CD4-positive, alpha-beta T cell (primary cell): ENCODE measurements at regions not wholly inside any gene's neighbourhood (a gene's known extent, or its start where the extent isn't known, plus 50 kb on each side); places are given as distances from the start of the nearest gene placed in this dataset.
A peak's percentile ranks its signal among the peaks of the same experiment; 100 is the strongest.
"Not testable (repeated sequence)": the region's sequence is repeated elsewhere in the genome, so short reads cannot be mapped to it uniquely, and the experiment has no call there.

ENCODE experiments used
- ATAC-seq: fragments of 200-7000 bp; cut with Tn5 transposase; one replicate; pipeline ENCODE4 v1.10.0; 2022; ENCODE audit warnings: mild to moderate bottlenecking; ENCODE audit not compliant: poor library complexity
- CTCF ChIA-PET: fragments of 350-600 bp; sonication (Branson Sonifier 250); formaldehyde crosslinking; loops from one replicate; lab custom pipeline; 2021; ENCODE audit warnings: antibody characterized with exemption, inconsistent platforms; lab: Charles Lee
- POLR2A ChIA-PET: fragments of 350-600 bp; sonication (Branson Sonifier 250); formaldehyde crosslinking; loops from one replicate; lab custom pipeline; 2021; ENCODE audit warnings: antibody characterized with exemption, inconsistent platforms; lab: Charles Lee
- DNase-seq, 14 experiments: peaks; one replicate each; pipeline ENCODE4 v3.0.0-alpha.2; 2013 to 2020; ENCODE audit warnings: mixed read lengths in 2 of 14
- H3K27ac ChIP-seq, 2 donors: one replicate each; pipeline versions ENCODE4 v1.5.1 to v1.7.0; 2013; ENCODE audit warnings: low read length in 2 of 2, low read depth in 1 of 2, mild to moderate bottlenecking in 1 of 2
- H3K27me3 ChIP-seq, 2 experiments: 1 replicate in 1 of 2; 2 replicates in 1 of 2; pipeline versions ENCODE4 v1.6.1 to v1.7.0; 2013; ENCODE audit warnings: low read length in 2 of 2, control low read depth in 1 of 2, mild to moderate bottlenecking in 1 of 2, moderate library complexity in 1 of 2; ENCODE audit not compliant: insufficient read depth in 2 of 2, control insufficient read depth in 1 of 2
- H3K36me3 ChIP-seq: one replicate; pipeline ENCODE4 v1.6.1; 2013; ENCODE audit warnings: low read length, control low read depth; ENCODE audit not compliant: insufficient read depth
- H3K4me1 ChIP-seq: one replicate; pipeline ENCODE4 v1.6.1; 2013; ENCODE audit warnings: low read length, control low read depth; ENCODE audit not compliant: insufficient read depth
- H3K4me3 ChIP-seq: one replicate; pipeline ENCODE4 v1.5.1; 2013; ENCODE audit warnings: mild to moderate bottlenecking, low read length, moderate library complexity
- H3K9me3 ChIP-seq, 2 experiments: 1 replicate in 1 of 2; 2 replicates in 1 of 2; pipeline versions ENCODE4 v1.6.1 to v1.7.0; 2013; ENCODE audit warnings: low read length in 2 of 2, mild to moderate bottlenecking in 2 of 2, control low read depth in 1 of 2, moderate library complexity in 1 of 2; ENCODE audit not compliant: control insufficient read depth in 1 of 2, insufficient read depth in 1 of 2
- H3K27ac Mint-ChIP-seq: one replicate; pipeline ENCODE4 v1.8.0; 2020; ENCODE audit warnings: mixed read lengths
- H3K27me3 Mint-ChIP-seq: one replicate; pipeline ENCODE4 v1.8.0; 2021; ENCODE audit warnings: mixed read lengths
- H3K36me3 Mint-ChIP-seq: one replicate; pipeline ENCODE4 v1.8.0; 2021; ENCODE audit warnings: low read depth, mixed read lengths
- H3K4me1 Mint-ChIP-seq: one replicate; pipeline ENCODE4 v1.8.0; 2021; ENCODE audit warnings: low read depth, mixed read lengths
- H3K4me3 Mint-ChIP-seq: one replicate; pipeline ENCODE4 v1.8.0; 2020; ENCODE audit warnings: mild to moderate bottlenecking, mixed read lengths
- H3K9me3 Mint-ChIP-seq: one replicate; pipeline ENCODE4 v1.8.0; 2020; ENCODE audit warnings: mixed read lengths
- intact Hi-C, 2 experiments: fragments of 100-400 bp; cut with DNase I in 1 of 2; cut with micrococcal nuclease in 1 of 2; formaldehyde crosslinking; loops; one replicate each; pipeline versions ENCODE4 v1.15.1 to v1.9.0; 2023 to 2025; cut with DNase I, micrococcal nuclease

GRCh38 chr2:87639801-87640440 lies 108.0 kb upstream of the PLGLB2 start:
- DNase-seq, CTCF ChIA-PET, H3K27ac ChIP-seq, H3K4me1 Mint-ChIP-seq, H3K27me3 ChIP-seq, intact Hi-C loops, H3K4me3 Mint-ChIP-seq, H3K27me3 Mint-ChIP-seq, H3K4me3 ChIP-seq, POLR2A ChIA-PET, H3K36me3 Mint-ChIP-seq, H3K27ac Mint-ChIP-seq, ATAC-seq, H3K9me3 ChIP-seq, H3K9me3 Mint-ChIP-seq, H3K36me3 ChIP-seq, H3K4me1 ChIP-seq: not testable (repeated sequence)

- H3K9me3 Mint-ChIP-seq, CTCF ChIA-PET, H3K27ac ChIP-seq, H3K27me3 Mint-ChIP-seq, H3K4me1 Mint-ChIP-seq, ATAC-seq, H3K36me3 ChIP-seq, POLR2A ChIA-PET, intact Hi-C loops, H3K4me3 ChIP-seq, H3K27ac Mint-ChIP-seq, H3K9me3 ChIP-seq, H3K36me3 Mint-ChIP-seq, H3K4me1 ChIP-seq, H3K4me3 Mint-ChIP-seq, DNase-seq, H3K27me3 ChIP-seq: not testable (repeated sequence)
These were observed 106.8 kb upstream of the PLGLB2 start for GRCh38 chr2:87640961-87641563.

- H3K4me1 Mint-ChIP-seq, intact Hi-C loops, H3K4me1 ChIP-seq, H3K36me3 ChIP-seq, H3K36me3 Mint-ChIP-seq, H3K27me3 ChIP-seq, H3K4me3 Mint-ChIP-seq, H3K27ac Mint-ChIP-seq, H3K9me3 ChIP-seq, H3K9me3 Mint-ChIP-seq, CTCF ChIA-PET, H3K27ac ChIP-seq, H3K4me3 ChIP-seq, DNase-seq, ATAC-seq, POLR2A ChIA-PET, H3K27me3 Mint-ChIP-seq: not testable (repeated sequence)
These were observed 104.7 kb upstream of the PLGLB2 start for GRCh38 chr2:87643165-87643564.

- H3K4me1 ChIP-seq, H3K36me3 Mint-ChIP-seq, H3K4me3 Mint-ChIP-seq, H3K27me3 ChIP-seq, POLR2A ChIA-PET, H3K4me3 ChIP-seq, H3K27ac ChIP-seq, H3K36me3 ChIP-seq, H3K27me3 Mint-ChIP-seq, H3K4me1 Mint-ChIP-seq, H3K9me3 ChIP-seq, intact Hi-C loops, H3K9me3 Mint-ChIP-seq, CTCF ChIA-PET, ATAC-seq, H3K27ac Mint-ChIP-seq: not testable (repeated sequence)
- DNase-seq, result peak in 2 of 14 experiments; percentile 8 to 18
These were observed 100.0 kb upstream of the PLGLB2 start for GRCh38 chr2:87647737-87648498.

GRCh38 chr2:87648815-87649214 lies 99.1 kb upstream of the PLGLB2 start:
- POLR2A ChIA-PET, H3K36me3 ChIP-seq, H3K4me3 ChIP-seq, H3K27ac Mint-ChIP-seq, ATAC-seq, H3K27ac ChIP-seq, H3K9me3 ChIP-seq, H3K4me1 Mint-ChIP-seq, H3K27me3 Mint-ChIP-seq, H3K4me1 ChIP-seq, H3K36me3 Mint-ChIP-seq, H3K9me3 Mint-ChIP-seq, H3K27me3 ChIP-seq, CTCF ChIA-PET, DNase-seq, intact Hi-C loops, H3K4me3 Mint-ChIP-seq: not testable (repeated sequence)

GRCh38 chr2:87649871-87650270 lies 98.0 kb upstream of the PLGLB2 start:
- POLR2A ChIA-PET, H3K4me1 Mint-ChIP-seq, H3K27ac Mint-ChIP-seq, ATAC-seq, H3K9me3 ChIP-seq, H3K4me3 ChIP-seq, H3K9me3 Mint-ChIP-seq, H3K36me3 ChIP-seq, H3K27me3 ChIP-seq, intact Hi-C loops, CTCF ChIA-PET, H3K27me3 Mint-ChIP-seq, H3K4me3 Mint-ChIP-seq, H3K27ac ChIP-seq, H3K36me3 Mint-ChIP-seq, DNase-seq, H3K4me1 ChIP-seq: not testable (repeated sequence)

- H3K27me3 Mint-ChIP-seq, DNase-seq, H3K36me3 ChIP-seq, H3K4me1 Mint-ChIP-seq, H3K4me3 ChIP-seq, CTCF ChIA-PET, H3K4me1 ChIP-seq, H3K9me3 ChIP-seq, POLR2A ChIA-PET, H3K36me3 Mint-ChIP-seq, intact Hi-C loops, ATAC-seq, H3K4me3 Mint-ChIP-seq, H3K9me3 Mint-ChIP-seq, H3K27ac ChIP-seq, H3K27ac Mint-ChIP-seq, H3K27me3 ChIP-seq: not testable (repeated sequence)
These were observed 97.0 kb upstream of the PLGLB2 start for GRCh38 chr2:87650837-87651236.
